ENCODE measurements at regions not wholly inside any gene's neighbourhood (a gene's known extent, or its start where the extent isn't known, plus 50 kb on each side); places are given as distances from the start of the nearest gene placed in this dataset.
"Not testable (repeated sequence)": the region's sequence is repeated elsewhere in the genome, so short reads cannot be mapped to it uniquely, and the experiment has no call there.

DNA sequence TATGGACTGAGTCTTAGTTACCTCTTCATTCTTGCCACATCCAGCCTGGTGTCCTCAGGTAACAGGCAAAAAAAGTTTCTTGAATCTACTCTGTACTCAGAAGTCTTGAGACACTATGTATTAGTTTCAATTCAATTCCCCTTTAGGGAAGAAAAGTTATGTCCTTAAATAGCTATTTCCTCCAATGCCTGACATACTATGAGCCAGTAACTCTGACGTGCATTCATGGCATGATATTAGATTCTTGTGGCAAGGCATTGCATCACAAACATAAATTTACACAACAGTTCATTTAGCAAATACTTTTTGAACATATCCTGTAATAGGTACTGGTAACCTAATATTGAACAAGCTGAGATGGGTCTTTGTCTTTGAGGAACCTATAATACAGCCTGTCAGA, 109.3 kb upstream of the FOXB1 start:
- DNase-seq: no peak

DNA sequence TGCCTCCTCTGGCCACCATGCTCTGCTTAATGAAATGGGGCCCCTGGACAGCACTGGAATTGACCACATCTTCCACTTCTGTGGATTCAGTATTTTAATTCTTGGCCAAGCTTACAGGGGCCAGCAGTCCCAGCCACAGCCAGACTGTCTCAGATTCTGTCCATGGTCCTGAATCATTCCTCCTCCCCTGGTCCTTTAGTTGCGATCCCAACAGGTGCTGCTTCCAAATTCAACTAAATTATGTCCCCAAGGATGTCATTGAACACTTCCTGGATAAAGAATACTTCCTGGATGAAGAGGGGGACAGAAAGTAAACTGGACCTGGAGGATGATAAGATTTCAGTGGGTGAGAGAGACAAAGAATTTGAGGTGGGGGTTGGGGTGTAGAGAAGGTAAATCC, 111.1 kb upstream of the FOXB1 start:
- DNase-seq: no peak

DNA sequence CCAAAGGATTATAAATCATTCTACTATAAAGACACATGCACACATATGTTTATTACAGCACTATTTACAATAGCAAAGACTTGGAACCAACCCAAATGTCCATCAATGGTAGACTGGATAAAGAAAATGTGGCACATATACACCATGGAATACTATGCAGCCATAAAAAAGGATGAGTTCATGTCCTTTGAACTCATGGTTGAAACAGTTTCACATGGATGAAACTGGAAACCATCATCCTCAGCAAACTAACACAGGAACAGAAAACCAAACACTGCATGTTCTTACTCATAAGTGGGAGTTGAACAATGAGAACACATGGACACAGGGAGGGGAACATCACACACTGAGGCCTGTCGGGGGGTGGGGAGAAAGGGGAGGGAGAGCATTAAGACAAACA, 116.2 kb upstream of the FOXB1 start:
- DNase-seq: not testable (repeated sequence)

DNA sequence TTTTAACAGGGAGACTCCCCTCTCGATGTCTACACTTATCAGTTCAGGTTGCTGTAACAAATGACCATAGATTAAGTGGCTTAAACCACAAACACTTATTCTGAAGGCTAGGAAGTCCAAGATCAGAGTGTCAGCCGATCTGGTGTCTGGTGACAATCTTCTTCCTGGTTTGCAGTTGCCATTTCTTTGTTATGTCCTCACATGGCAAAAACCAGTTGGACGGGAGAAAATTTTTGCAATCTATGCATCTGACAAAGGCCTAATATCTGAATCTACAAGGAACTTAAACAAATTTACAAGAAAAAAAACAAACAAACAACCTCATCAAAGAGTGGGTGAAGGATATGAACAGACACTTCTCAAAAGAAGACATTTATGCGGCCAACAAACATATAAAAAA, 116.9 kb upstream of the FOXB1 start:
- peak; percentile 22 for DNase-seq

DNA sequence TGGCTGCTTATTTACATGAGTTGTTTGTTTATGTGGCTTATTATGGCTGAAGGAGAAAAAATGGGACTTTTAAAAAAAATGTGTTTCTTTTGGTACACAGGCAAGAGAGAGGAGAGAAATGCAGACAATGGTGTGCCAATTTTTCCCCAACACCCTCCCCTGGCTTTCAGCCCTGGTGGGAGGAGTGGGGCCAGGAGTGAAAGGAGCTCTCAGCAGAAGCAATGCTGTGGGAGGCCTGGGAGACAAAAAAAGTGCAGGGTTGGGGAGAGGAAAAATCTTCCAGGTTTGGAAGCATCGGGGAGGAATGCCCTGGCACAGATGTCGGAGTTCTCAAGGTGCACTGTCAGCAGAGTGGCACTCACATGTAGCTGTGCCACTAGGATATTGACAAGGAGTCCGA, 117.7 kb upstream of the FOXB1 start:
- DNase-seq: no peak

DNA sequence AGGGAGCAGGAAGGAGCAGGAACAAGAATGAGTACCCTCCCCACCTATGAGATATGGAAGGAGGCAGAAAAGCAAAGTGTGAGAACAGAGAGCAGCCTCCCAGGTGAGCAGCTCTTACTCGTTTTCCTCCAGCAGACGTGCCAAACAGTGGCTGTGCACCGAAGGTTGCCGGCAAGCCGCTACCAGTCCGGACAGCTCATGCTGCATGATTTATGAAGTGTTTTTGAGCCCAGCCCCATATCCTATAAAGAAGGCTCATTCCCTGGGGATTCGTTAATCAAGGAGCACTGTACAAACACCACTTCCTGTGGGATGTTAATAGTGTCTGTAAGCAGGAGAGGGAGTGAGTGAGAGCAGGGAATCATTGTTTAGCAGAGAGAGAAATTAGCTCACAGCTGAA, 118.3 kb upstream of the FOXB1 start:
- DNase-seq: peak; percentile 73

DNA sequence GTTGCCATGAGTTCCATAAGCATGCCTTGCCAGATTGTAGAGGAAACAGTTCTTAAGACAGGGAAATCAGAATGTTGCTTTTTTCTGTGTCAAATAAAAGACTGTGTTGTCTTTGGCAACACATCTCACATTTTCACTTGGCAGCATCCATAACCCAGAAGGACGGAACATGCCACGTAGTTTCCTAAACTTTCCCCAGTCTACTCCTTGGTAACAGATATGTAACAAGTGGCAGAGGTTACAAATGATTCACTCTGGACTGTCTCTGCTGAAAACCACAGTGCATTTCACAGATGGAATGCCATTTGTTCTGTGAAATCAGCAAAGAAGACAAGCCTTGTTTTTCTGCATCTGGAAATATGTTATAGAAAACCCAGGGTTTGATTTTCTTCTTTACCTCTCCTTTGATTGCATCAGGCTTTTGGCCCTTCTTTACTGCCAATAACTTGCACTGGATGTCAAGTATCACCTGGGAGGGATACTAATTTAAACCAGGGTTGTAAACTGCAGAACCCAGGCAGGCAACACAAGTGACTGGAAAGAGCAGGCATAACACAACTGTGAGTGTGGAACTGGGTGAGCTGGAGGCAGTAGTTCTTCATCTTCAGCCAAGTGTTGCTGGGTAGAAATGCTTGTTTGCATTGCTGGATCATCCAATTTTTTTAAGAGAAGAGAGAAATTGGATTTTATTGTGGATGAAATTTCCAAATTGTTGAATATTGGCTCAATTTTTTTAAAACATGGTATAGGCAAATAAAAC, 124.4 kb upstream of the FOXB1 start:
- DNase-seq: no peak

DNA sequence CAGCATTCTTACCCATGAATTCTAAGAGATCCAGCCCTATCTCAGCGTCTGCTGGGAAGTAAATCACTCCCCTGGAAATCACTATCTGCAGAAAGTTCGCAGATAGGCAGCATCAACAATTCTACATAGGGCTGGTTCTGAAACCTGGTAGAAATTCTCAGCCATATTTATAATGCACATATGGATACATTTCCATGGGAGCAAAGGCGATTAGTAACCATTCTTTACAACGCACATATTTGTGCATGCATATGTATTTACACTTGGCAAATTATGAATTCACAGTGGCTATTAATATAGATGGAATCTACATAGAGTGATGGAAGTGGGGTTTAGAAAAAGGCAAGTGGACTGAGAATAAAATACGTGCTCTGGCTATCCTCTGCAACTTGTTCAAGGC, 128.0 kb upstream of the FOXB1 start:
- no peak for DNase-seq

DNA sequence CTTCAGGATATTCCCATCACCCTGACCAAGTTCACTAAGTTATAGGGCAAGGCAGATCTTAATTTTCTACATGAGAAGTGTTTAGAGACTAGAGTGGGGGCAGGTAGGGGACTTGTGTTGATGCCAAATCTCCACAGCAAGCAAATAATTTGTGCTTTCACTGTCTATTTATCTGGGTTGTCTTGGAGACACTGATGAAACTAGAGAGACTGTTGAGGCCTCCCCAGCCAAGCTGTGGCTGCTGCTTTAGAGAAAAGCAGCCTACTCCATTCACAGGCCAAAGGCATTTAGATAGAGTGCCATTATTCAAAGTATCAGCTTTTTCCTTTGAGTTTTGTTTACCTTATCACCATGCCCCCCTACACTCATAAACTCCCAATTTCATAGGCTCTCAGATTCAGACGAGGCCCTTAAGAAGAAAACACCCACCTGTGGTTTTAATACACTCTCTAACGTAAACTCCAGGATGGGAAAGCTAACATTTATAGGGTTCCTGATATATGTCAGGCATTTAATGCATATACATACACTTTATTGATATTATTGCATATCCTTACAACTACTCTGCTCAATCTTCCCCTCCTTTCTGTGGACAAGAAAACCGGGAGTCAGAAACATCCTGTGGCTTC, 130.4 kb upstream of the FOXB1 start:
- no peak for DNase-seq

DNA sequence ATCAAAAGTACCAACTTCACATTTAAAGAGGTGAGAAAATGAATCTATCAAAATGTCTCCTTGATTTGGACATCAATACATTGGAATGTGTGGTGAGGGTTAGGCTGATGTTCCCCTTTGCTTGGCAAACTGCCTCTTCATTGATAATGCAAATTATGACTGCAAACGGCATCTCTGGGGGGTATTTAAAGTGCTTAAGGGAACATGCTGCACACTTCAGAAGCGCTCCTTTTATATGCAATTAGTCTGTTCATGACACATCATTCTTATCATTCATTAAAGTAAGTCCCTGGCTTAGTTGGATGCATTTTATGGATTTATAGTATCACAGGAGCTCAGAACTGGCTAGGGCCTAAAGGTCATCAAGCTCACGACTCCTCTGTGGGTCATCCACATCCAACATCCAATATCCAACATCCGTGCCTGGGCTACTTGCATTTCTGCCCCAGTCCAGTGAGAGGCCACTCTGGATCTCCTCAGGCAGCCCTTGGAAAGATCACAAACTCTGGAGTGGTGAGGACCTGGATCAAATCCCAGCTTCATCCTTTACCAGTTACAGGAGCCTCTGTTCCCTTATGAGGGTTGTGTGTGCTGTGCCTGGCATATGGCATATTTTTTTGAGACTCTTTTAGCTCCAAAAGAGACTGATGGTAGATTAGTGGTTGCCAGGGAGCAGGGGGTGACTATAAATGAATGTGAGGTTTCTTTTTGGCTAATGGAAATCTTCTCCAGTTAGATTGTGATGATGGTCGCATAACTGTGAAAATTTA, 136.8 kb upstream of the FOXB1 start:
- DNase-seq: no peak

DNA sequence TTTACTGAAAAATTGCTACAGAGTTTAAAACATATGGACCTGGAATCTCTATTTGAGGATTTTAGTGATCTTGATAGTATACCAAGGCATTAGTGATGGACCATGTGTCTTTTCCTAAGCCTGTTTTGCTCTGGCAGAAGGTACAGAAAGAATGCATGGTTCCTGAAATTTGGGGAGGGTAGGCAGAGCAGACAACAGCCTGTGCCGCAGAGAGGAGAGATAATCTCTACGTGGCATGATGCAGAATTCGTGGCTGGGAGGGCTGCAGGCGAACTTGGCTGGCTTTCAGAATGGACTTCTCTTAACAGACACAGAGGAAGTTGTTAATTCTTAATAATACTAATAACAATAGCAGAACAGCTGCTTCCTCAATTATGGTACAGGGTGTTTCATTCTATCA, 137.5 kb upstream of the FOXB1 start:
- DNase-seq: no peak

DNA sequence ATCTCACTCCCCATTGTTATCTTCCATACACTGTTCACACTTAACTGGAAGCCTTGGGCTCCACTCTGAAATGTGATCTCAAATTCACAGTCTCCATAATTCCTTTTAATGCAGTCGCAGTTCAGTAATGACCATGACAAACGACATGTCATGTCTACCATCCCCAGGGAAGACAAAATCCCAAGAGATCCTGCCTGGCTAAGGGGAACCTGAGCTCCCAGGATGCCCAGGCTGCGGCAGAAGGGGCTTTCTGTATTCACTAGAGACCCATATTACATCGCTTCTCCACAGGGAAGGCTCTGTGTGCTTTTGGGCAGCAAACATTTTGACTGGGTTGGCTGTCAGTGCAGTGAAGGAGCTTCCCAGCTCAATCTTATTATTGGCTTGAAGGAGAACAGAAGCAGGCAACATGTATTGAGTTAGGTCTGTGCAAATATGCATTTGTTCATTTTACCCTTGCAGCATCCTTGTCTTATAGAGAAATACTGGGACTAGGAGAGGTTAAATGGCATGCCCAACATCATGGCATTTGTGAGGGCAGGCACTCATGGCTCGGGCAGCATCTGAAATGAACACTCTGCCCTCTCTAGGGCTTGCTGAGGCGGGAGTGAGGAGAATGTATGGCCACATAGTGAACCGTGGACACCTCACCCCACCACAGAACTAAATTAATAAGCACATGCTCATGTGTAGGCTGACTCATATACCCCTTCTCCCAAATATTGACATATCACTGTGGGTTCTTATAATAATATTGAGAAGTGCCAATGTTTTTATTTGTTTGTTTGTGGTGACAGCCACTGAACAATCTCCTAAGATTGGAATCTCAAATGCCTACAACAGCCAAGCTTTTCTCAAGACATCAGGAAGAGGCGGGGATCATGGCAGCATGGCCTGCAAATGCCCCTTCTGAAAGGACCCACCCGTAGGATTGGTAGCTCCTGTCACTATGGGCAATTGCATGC, 141.6 kb upstream of the FOXB1 start:
- no peak for DNase-seq

DNA sequence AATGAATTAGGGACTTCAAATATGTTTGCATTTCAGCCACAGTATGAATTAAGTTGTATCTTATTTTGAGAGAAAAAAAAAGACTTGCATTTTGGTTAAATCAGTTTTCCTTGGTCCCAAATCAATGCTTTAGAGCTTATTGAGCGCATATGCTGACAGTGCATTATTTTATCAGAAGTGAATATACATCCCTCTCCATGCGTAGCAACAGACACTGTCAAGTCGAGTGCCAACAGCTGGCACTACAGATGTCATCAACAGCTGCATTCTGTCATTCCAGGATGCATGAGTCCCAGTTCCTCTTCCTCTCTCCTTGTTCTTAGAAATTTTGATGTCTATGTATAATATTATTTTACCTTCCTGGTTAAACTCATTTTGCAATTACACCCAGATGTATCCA, 156.1 kb upstream of the FOXB1 start:
- no peak for DNase-seq

DNA sequence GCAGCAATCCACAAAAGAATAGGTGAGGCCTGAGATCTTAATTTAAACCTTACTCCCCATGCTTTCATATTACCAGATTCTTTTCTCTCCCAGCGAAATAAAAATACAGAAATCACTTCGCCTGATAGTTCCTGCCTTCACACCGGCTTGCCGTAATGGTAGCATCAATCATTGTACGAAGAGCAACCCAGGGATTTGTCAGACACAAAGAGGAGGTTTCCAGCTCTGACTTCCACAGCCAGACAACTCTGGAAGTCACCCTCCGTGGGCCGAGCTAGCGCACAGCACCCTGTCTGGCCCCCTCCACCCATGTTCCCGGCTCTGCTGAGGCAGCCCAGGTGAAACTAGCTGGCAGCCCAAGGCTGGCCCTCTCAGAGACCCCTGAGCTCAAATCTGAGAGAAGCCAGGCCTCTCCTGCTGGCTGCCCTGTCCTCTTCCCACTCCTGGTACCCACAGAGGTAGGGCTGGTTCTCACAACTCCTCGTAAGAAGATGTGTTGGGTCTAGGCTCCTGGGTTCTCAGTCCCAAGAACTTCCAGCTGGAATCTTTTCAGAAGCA, 156.9 kb upstream of the BNIP2 start:
- no peak for DNase-seq

DNA sequence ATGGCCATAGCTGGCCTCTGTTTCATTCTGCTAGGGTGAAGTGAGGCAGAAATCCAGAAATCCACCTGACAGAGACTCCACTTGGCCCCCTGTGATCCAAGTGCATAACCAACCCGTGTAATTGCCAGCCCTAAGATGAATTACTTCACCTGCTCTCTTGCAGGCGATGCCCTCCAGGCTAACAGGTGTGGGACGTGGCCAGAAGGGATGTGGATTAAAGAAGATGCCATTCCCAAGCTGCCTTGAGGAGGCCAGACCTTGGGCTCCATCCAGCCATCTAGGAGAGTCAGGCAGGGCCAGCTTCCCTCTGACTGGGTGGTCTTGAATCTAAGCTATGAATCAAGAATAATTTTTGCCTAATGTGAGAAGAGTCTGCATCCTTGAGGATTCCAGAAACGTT, 154.5 kb upstream of the BNIP2 start:
- no peak for DNase-seq

DNA sequence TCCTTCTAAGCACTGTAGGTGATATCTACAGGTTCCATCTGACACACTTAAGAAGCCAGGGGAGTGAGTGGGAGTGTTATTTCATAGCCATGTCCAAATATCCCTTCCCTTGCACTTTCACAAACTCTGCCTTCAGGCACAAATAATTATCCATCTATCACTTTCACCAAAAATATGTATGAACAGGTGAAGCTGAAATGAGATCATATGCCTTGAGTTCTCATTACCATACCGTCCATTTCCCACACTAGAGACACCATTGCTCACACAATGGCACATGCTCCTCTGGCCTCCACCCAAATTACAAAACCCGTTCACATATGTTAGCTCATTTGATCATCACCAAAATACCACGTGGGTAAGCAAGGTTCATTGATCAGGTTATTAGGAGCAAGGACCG, 151.9 kb upstream of the BNIP2 start:
- DNase-seq: peak; percentile 35

DNA sequence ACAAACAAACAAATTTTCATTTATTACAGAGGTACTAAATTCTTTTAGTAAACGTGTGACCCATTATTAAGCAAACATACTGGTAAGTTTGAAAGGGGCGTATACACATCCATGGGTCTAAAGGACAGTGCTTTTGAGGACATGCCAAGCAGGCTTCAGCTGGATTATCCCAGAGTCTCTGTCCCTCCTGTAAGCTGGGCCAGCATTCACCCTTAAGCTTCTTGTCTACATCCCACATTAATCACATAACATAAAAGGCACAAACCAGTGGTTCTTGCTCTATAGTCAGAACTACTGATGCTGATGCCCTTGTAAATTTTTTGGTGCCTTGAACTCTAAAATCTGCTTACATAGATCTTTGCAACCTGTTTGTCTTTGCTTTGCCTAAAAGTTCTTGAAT, 150.8 kb upstream of the BNIP2 start:
- no peak for DNase-seq

DNA sequence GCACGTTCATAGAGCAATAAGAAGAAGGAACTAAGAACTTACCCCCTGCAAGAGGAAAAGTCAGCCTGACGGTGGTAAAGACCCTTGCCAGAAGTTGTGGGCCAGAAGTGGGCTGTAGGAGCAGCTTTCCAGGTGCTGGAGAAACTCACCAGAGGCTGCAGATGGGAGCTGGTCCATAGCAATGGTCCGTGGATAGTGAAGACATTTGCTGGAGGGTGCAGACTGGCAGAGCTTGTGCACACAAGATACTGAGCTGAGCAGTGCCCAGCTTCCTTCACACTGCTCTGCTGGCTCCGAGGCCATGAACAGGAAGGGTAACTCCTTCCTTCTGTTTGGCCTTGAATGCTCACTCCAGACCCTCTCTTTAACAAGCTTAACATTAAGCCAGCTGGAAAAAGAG, 149.8 kb upstream of the BNIP2 start:
- DNase-seq: no peak

DNA sequence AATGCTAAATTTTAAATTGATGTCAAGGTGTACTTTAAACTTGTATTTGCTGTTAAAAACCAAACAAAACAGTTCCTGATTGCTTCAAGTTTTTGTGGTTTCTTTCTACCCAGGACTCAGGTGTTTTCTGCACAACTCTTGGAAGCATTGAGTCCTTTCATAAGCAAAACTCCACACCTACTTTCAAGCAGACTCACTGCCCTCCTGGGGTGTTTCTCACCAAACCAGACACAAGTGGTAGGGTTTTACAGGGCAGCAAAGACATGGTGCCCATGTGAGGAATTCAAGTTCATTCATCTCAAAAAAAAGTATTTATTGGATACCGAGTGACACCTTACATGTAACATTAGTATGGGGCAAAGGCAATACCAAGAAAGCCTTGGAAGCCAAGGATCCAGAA, 146.7 kb upstream of the BNIP2 start:
- DNase-seq: no peak

DNA sequence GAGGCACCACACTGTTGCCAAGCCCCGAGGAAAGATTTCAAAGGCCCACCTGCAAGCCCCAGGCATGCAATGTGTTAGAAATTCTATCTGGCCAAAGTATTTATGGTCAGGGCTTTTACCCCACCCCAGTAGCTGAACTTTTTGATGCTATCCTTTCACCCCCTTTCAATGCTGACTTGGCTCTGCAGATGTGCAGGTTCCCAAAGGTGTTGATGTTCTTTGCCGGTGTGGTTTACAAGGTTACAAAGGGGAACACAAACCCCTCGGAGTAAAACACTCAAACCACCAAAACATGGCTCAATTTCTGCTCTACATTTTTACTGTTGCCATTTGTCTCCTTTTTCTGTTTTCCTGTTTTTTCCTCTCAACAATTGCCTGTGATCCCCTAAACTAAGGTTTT, 145.4 kb upstream of the BNIP2 start:
- DNase-seq: no peak

DNA sequence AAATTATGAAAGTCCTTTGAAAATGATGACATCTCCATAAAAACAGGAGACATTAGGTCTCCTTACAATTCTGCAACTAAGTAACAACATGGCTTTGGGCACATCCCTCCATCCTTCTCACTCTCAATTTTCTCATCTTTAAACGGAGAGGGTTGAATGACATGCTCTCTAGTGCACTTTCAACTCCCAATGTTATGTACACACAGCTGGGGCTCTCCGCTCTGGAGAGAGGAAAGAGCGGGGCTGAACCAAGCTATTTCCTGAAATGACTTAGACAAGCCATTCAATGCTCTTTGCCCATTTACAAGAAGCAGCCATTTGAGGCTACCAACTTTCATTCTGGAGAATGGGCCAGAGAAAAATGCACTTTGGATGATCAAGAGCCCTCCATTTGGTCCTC, 144.2 kb upstream of the BNIP2 start:
- DNase-seq: peak; percentile 50

DNA sequence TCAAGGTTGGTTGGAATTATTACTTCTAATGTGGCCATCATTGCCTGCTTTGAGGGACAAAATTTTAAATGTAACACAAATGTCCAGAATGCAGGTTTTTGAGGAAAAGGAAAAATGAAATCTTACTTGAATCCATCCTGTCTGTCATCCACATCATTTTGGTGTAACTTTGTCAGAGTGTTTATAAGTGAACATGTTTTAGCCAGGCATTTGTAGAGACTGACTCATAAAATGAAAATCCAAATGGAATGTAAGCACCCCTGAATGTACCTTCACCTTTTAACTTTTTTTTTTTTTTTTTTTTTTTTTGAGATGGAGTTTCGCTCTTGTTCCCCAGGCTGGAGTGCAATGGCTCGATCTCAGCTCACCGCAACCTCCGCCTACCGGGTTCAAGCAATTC, 141.8 kb upstream of the BNIP2 start:
- no peak for DNase-seq

DNA sequence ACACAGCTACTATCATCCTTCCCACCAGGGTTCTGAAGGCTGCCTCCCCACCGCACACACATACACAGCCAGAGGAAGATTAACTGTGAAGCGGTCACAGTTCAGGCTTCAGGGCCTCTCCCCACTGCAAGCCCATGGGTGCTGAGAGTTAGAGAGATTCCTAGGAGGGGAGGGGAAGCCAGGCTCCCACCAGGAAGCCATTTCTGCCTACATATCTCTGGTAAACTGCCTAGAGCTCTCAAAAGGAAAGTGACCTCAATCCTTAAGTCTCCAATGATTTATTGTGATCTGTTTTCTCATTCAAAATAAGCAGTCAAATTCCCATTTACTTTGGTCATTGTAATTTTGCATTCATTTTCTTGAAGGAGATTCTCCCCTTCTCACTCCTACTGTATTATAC, 141.0 kb upstream of the BNIP2 start:
- DNase-seq: no peak

Data from NCI-H510A treated with DMSO at 0.1 percent for 48 hours (cell line).